GM18505 (cell line): ENCODE measurements at regions not wholly inside any gene's neighbourhood (a gene's known extent, or its start where the extent isn't known, plus 50 kb on each side); places are given as distances from the start of the nearest gene placed in this dataset.
"Not testable (repeated sequence)": the region's sequence is repeated elsewhere in the genome, so short reads cannot be mapped to it uniquely, and the experiment has no call there.

Source experiments
- ATAC-seq: cut with Tn5 transposase; IDR thresholded peaks from one replicate; pipeline ENCODE4 v1.9.1; 2021; ENCODE audit not compliant: unreplicated experiment
- POLR2A ChIP-seq: IDR thresholded peaks from 4 replicates; pipeline ENCODE4 v1.6.1; 2011; ENCODE audit warnings: borderline replicate concordance; ENCODE audit not compliant: insufficient read depth, insufficient read length; ENCODE audit errors: extremely low read depth

DNA sequence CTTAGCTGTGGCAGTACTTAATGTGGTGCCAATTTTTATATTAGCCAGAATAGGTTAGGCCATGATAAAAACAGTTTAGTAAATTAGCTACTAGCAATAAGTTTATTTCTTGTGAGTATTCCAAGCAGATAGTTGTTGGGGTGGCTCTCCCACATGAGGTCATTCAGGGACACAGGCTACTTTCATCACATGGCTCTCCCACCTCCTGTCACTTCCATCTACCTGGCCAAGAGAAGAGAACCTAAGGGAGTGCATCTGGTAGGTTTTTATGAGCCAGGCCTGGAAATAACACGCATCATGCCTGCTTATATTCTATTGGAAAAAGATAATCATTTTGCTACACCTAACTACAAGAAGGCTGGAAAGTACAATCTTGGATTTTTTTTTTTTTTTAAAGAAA is 161.4 kb upstream of the CCNH start:
- TF ChIP-seq POLR2A, result no peak
- no peak for ATAC-seq

GRCh38 chr5:87572611-87573010 is 159.9 kb upstream of the CCNH start:
- no peak for ATAC-seq
- TF ChIP-seq POLR2A, result no peak

DNA sequence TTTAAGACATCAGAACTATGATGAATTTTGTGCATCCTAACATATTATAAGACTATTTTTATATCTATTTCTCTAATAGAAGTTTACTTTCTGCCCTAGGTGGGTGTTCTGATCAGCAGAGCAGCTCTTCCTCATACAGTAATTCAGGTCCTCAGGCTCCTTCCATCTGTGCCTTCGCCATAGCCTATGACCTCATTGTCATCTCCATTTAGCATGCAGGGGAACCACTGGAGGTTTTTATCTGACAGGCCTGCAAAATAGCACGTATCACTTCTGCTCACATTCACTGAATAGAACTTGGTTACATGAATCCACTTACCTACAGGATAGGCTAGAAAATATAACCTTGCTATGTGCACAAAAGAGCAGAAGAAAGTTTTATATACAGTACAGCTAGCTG is 159.4 kb upstream of the CCNH start:
- TF ChIP-seq POLR2A, result no peak
- ATAC-seq, result no peak

GRCh38 chr5:87570366-87570765 is 157.6 kb upstream of the CCNH start:
- TF ChIP-seq POLR2A, result no peak
- no peak for ATAC-seq

DNA sequence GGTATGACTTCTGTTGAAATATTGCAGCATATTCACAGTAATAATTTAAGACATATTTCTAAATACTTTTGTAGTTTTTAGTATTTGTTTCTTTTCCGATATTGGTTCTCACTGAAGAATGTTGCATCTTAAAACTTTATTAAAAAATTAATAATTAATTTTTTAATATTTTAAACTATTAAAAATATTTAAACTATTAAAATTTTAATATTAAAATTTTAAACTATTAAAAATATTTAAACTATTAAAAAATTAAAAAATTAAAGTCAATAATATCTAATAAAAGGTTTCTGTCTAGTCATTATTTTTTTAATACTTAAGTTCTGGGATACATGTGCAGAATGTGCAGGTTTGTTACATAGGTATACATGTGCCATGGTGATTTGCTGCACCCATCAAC is 149.3 kb upstream of the CCNH start:
- no peak for TF ChIP-seq POLR2A
- ATAC-seq, result no peak

DNA sequence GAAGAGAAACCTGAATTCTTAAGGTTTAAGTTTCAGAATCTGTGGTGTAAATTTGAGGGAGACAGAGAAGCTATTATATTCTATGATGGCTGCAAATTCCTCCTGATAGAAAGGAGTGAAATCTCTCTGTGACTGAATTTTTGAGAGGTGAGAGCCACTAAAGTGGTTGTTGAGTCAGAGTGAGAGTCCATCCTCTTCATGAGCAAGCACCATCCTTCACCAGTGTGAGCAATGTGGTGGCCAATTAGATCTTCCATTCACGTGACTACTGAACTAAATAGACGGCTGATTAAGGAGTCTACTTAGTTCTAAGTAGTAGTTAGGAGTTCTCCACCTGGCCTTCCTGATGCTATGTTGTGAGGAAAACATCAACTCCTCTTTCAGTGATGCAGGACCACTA is 147.8 kb upstream of the CCNH start:
- no peak for TF ChIP-seq POLR2A
- ATAC-seq, result no peak

GRCh38 chr5:87551911-87552310 is 139.2 kb upstream of the CCNH start:
- ATAC-seq, result no peak
- TF ChIP-seq POLR2A, result no peak

DNA sequence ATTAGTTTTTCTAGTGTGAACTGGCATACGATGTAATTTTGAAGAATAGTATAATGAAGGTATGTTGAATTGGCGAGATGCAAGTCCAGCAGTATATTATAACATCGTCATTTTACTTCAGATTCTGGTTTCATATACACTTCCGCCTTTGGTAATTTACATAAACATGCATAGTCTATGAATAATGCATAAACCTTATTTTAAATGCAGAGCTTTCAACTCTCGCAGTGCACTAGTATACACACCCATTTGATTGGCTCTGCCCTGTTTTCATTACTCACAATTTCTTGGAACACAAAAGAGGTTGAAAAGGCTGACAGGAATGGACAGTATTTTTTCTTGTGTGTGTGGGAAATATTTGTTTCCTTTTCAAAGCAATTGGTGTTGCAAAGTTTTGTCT is 128.9 kb upstream of the CCNH start:
- no peak for TF ChIP-seq POLR2A
- no peak for ATAC-seq

DNA sequence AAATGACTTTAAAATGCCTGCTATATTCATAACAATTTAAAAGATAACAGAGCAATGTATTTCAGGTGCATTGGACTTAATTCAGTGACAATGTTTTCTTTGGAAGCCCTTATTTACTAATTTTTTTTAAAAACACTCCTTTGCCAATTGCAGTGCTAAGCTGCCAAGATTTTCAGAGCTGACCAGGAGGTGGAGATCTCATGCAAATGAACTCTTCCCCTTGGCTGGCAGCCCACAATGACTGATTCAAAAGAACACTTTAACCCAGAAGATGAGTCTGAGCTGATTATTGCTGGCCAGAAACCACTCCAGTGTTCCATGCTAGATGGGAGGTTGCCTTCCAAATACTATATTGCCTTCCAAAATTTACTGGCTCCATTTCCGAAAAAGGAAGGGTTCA is 128.3 kb upstream of the CCNH start:
- no peak for ATAC-seq
- TF ChIP-seq POLR2A, result no peak

- no peak for TF ChIP-seq POLR2A
- no peak for ATAC-seq
These were observed 127.1 kb upstream of the CCNH start for GRCh38 chr5:87539839-87540238.

DNA sequence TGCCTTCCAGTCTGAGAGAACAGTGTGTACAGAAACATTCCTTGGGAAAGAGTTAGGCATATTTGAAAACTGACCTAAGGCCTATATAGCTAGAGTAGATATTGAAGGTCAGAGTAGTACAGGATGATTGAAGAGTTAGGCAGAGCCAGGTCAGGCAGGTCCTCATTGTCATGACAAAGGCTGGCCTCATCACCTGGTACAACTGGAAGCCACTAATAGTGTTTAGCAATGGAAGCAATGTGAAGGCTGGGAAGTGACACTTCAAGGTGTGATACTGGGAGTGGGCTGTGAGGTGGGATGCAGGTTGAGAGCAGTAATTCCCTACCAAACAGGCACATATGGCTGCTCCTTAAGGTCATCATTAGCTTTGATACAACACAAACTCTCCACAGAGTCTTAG is 123.6 kb upstream of the CCNH start:
- ATAC-seq, result no peak
- TF ChIP-seq POLR2A, result no peak

DNA sequence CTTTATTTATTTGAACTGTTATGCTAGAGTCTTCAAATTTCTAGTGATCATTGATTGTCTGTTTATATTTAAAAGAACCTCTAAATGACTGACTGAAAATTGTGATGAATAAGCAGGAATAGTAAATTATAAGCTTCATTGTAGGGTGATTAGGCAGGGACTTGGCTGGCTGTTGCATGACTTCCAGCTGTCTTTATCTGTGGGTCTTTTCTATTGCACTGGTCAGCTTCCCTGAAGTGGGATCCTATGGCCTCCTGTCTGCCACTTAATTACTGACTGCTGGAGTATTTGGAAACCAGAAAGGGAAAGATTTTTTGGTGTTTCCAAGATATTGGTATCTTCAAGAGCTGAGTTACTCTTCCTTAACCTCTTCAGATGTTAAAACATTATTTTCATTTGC is 123.0 kb upstream of the CCNH start:
- no peak for TF ChIP-seq POLR2A
- no peak for ATAC-seq

DNA sequence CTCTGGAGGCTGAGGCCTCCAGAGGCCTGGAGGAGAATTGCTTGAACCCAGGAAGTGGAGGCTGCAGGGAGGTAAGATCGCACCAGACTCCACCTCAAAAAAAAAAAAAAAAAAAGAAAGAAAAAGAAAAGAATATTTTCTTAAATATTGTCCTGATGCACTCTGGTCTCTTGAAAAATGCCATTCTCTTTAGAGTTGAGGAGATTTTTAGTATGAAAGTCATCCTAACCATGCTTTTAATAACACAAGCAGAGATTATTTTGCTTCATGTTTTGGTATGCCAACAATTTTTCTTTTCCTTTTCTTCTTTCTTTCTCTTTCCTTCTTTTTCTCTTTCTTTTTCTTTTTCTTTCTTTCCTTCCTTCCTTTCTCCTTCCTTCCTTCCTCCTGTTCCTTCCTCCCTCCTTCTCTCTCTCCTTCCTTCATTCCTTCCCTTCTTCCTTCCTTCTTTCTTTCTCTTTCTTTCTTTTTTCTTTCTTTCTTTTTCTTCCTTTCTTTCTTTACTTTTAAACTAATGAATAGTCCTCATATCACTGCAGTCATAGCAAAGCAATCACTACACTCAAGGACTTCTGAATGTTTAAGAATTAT is 116.9 kb upstream of the CCNH start:
- no peak for TF ChIP-seq POLR2A
- ATAC-seq, result no peak

DNA sequence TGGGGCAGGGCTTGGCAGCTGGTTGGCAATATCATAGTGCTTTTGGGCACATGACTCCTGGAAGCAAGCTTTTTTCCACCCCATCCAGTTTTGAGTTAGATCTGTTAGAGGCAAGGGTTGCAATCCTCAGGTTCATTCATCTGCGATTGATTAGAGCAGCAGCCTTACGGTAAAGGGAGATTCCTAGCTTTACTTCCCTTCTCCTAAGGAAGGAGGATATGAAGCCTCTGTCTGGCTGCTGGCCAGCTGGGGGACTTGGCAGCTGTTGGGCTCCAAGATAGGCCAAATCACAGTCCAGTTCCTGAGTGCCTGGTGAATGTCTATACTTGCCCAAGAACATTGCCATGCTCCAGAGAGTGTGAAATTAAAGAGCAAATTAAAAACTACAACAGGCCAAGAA is 113.4 kb upstream of the CCNH start:
- ATAC-seq, result no peak
- no peak for TF ChIP-seq POLR2A

DNA sequence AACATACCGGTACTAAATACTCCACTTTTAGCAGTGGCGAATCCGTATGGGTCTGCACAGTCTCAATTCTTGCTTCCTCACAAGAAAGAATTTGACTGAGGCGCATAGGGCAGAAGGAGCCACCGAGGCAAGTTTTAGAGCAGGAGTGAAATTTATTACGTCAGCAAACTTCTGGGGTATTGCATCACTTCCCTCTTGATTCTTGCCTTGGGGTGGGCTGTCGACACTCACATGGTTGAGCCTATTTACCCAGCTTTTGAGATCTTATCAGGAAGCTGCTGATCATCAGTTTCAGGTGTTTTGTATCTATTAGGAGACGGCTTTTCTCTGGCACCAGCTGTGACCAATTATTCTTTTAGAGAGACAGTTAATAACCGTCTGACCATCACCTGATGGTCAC is 111.5 kb upstream of the CCNH start:
- TF ChIP-seq POLR2A, result no peak
- no peak for ATAC-seq

DNA sequence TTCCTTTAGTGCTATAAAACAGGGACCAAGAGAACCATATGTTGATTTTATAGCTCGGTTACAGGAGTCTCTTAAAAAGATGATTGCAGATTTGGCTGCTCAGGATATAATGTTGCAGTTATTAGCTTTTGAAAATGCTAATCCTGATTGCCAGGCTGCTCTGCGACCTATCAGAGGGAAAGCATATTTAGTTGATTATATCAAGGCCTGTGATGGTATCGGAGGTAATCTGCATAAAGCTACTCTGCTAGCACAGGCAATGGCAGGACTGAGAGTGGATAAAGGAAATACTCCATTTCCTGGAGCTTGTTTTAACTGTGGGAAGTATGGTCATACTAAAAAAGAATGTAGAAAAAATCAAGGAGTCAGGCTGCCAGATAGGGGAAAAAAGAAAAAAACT is 99.0 kb upstream of the CCNH start:
- not testable (repeated sequence) for ATAC-seq

- no peak for TF ChIP-seq POLR2A
- no peak for ATAC-seq
These were observed 90.3 kb upstream of the CCNH start for GRCh38 chr5:87503004-87503403.
